SJCRH30 (cell line): ENCODE measurements at regions not wholly inside any gene's neighbourhood (a gene's known extent, or its start where the extent isn't known, plus 50 kb on each side); places are given as distances from the start of the nearest gene placed in this dataset.
A peak's percentile ranks its signal among the peaks of the same experiment; 100 is the strongest.

Experiments
- DNase-seq, 2 experiments: peaks; one replicate each; pipeline ENCODE4 v3.0.0-alpha.2; 2015 to 2020
- H3K27ac ChIP-seq: fragments of 250-450 bp; sonication (Bioruptor Pico); 2 replicates; pipeline ENCODE4 v1.5.1; 2020; ENCODE audit warnings: mild to moderate bottlenecking, moderate library complexity
- H3K27me3 ChIP-seq: fragments of 250-450 bp; sonication (Bioruptor Pico); 2 replicates; pipeline ENCODE4 v1.5.1; 2020; ENCODE audit warnings: mild to moderate bottlenecking, moderate library complexity
- H3K36me3 ChIP-seq: fragments of 250-450 bp; sonication (Bioruptor Pico); 2 replicates; pipeline ENCODE4 v1.5.1; 2020; ENCODE audit warnings: mild to moderate bottlenecking, moderate library complexity
- H3K4me1 ChIP-seq: fragments of 250-450 bp; sonication (Bioruptor Pico); 2 replicates; pipeline ENCODE4 v1.5.1; 2020; ENCODE audit warnings: mild to moderate bottlenecking, moderate library complexity
- H3K4me3 ChIP-seq: fragments of 250-450 bp; sonication (Bioruptor Pico); 2 replicates; pipeline ENCODE4 v1.5.1; 2020; ENCODE audit warnings: mild to moderate bottlenecking, moderate library complexity
- H3K9me3 ChIP-seq: fragments of 250-450 bp; sonication (Bioruptor Pico); replicated peaks from 2 replicates; pipeline ENCODE4 v1.5.1; 2020; ENCODE audit warnings: mild to moderate bottlenecking, moderate library complexity

DNA sequence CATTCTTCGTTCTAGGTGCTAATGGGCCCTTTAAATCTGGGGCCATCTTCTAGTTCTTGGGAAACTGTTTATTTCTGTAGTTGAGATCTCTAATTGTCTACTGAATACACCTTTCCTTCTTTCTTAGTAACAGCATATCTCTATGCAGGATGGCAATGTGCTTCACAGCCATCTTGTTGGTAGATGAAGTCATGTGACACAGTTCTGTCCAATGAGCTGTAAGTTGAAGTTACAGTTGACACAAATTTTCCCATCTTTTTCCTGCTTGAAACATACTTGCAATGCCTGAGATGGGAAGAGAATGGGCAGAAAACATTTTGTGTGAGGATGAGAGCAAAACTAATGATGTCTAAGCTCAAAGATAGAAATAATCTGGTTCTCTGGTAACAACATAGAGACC, 57.3 kb upstream of the PHLPP1 start:
- Histone ChIP-seq H3K4me3 (no peak overlapping the region), H3K9me3 (no peaks in the 10 kb centered on the region), H3K36me3 (no peaks in the 10 kb centered on the region), H3K4me1 (no peaks in the 10 kb centered on the region), H3K27ac (no peak overlapping the region), H3K27me3 (no peaks in the 10 kb centered on the region)
- peak in 1 of 2 experiments; percentile 2 for DNase-seq

DNA sequence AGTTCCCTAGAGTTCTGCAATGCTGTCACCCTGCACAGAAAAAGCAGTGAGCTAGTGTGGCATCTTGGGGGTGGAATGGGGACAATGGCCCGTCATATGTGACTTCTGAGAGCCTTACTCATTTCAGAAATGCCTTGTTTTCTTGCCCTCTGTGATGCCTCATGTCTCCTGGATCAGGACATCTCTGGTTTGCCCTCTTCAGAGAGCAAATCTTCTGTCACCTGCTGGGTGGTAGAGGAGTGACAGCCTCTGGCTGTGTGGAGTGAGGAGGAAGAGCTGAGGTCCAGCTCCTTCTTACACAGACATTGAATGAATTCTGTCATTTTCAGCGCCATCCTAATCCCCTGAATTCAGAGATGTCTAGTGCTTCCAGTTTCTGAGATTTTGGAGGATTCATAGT, 55.6 kb upstream of the PHLPP1 start:
- H3K27ac ChIP-seq = no peak overlapping the region

DNA sequence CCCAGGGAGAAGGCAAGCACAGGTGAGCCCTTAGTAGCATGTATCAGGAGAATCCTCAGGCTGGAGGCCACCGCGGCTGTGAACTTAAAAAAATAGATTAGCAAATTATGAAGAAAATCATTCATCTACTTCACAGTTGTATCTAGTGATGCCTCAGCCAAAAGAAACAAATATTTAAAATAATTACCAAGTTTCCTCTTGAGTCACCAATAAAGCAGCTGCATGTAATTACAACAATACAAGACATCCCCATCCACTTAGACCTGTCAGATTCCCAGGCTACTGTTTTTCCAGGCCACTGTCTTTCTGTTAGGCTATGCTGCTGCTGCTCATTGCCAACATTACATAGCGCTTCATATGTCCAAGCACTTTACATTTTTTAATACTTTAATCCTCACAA, 54.6 kb upstream of the PHLPP1 start:
- H3K27ac ChIP-seq = no peak overlapping the region
- no peak for DNase-seq
- no peaks in the 10 kb centered on the region for H3K36me3 ChIP-seq
- H3K4me3 ChIP-seq = no peak overlapping the region
- H3K27me3 ChIP-seq = no peaks in the 10 kb centered on the region
- H3K9me3 ChIP-seq = no peaks in the 10 kb centered on the region
- H3K4me1 ChIP-seq = no peaks in the 10 kb centered on the region

More for the DNA sequence above, 55.6 kb upstream of the PHLPP1 start:
- H3K9me3 ChIP-seq = no peaks in the 10 kb centered on the region
- no peaks in the 10 kb centered on the region for H3K36me3 ChIP-seq
- no peak for DNase-seq
- H3K4me3 ChIP-seq = no peak overlapping the region
- H3K27me3 ChIP-seq = no peaks in the 10 kb centered on the region
- no peaks in the 10 kb centered on the region for H3K4me1 ChIP-seq

DNA sequence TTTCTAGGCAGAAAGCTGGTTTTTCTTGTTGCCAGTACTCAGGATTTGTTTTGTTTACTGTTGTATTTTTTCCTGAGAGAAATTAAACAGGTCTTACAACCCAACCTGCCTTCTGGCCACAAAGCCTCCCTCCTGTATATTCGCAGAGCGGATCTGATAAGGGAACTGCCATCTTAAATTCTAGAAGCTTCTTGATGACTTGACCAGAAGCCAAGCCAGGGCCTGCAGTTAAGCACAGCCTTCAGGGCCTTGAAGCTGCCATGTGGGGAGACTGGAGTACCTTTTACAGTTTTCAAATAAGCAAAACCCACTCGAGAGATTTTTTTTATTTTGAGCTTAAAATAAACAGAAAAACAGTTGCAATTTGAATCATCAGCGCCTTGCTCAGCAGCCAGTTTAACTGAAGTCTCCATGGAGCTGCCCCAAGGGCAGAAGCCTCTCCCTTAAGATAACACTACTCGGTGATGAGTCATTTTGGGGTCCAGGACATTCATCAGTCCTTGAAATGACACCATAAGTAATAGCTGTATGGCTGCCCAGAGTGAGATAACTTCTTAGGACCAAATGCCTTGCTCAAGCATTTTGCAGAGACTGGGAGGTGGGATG, 51.5 kb upstream of the PHLPP1 start:
- no peak for DNase-seq
- Histone ChIP-seq H3K4me3 (no peak overlapping the region), H3K4me1 (no peaks in the 10 kb centered on the region), H3K36me3 (no peaks in the 10 kb centered on the region), H3K9me3 (no peaks in the 10 kb centered on the region), H3K27me3 (no peaks in the 10 kb centered on the region), H3K27ac (no peak overlapping the region)

DNA sequence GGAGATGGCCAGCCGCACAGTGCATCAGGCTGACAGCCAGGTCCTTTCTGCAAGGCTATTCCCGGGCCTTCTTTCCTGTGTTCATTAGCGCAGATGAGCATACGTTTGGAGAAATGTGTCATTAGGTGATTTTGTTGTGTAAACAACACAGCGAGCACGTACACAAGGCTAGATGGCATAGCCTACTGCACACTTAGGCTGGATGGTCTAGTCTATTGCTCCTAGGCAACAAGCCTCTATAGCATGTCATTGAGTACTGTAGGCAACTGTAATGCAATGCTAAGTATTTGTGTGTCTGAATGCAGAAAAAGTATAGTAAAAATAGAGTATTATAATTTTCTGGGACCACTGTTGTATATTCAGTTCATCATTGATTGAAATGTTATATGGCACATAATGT, 50.9 kb upstream of the PHLPP1 start:
- no peaks in the 10 kb centered on the region for H3K9me3 ChIP-seq
- H3K27me3 ChIP-seq = no peaks in the 10 kb centered on the region
- H3K4me3 ChIP-seq = no peak overlapping the region

DNA sequence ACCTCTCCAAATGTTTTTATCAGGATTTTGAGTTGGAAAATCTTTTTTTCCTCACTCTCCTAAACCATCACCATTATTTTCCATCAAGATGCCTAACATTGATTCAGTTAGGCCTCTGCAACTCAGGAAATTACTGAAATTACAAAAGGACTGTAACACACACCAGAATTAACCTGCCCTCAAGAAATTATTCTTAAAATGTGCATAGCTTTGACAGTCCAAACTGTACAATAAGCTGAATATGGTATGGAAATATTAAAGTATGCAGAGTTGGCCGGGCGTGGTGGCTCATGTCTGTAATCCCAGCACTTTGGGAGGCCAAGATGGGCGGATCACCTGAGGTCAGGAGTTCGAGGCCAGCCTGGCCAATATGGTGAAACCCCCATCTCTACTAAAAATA, 50.2 kb upstream of the PHLPP1 start:
- no peaks in the 10 kb centered on the region for H3K9me3 ChIP-seq
- no peaks in the 10 kb centered on the region for H3K4me1 ChIP-seq
- H3K36me3 ChIP-seq = no peaks in the 10 kb centered on the region
- no peaks in the 10 kb centered on the region for H3K27me3 ChIP-seq
- no peak for DNase-seq
- no peak overlapping the region for H3K4me3 ChIP-seq
- no peak overlapping the region for H3K27ac ChIP-seq

More for the DNA sequence above, 50.9 kb upstream of the PHLPP1 start:
- H3K36me3 ChIP-seq = no peaks in the 10 kb centered on the region
- DNase-seq = no peak
- no peak overlapping the region for H3K27ac ChIP-seq
- no peaks in the 10 kb centered on the region for H3K4me1 ChIP-seq
